ENCODE measurements at regions not wholly inside any gene's neighbourhood (a gene's known extent, or its start where the extent isn't known, plus 50 kb on each side); places are given as distances from the start of the nearest gene placed in this dataset.

DNA sequence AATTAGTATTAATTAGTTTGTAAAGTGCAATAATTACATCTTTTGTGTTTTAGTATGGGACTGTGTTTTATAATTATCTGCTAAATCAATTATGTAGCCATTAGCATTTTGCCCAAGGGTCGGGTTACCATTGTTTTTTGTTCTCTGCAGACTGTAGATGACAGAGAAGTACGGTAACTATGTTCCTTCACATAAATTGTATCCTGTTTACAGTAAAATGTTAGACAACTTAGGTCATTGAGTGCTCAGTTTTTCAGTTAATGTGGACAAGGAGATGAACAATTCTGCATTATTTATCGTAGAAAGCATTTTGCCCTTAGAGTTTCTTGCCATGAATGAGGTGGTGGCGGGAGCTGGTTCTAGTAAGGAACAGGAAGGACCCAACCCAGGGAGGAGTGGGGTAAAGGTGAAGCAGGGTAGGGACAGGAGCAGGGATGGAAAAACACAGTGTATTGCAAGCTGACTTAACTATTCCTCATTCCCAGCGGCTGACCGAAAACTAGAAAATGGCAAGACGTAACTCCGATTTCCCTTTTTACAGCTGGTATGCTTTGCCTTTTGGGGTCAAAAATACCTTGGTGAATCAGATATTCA, 243.7 kb upstream of the SLC24A2 start:
- TF ChIP-seq, protein P1, sequence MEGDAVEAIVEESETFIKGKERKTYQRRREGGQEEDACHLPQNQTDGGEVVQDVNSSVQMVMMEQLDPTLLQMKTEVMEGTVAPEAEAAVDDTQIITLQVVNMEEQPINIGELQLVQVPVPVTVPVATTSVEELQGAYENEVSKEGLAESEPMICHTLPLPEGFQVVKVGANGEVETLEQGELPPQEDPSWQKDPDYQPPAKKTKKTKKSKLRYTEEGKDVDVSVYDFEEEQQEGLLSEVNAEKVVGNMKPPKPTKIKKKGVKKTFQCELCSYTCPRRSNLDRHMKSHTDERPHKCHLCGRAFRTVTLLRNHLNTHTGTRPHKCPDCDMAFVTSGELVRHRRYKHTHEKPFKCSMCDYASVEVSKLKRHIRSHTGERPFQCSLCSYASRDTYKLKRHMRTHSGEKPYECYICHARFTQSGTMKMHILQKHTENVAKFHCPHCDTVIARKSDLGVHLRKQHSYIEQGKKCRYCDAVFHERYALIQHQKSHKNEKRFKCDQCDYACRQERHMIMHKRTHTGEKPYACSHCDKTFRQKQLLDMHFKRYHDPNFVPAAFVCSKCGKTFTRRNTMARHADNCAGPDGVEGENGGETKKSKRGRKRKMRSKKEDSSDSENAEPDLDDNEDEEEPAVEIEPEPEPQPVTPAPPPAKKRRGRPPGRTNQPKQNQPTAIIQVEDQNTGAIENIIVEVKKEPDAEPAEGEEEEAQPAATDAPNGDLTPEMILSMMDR (IDR thresholded peaks at IDR 0.05): no peak
- TF ChIP-seq EZH2 (IDR thresholded peaks at IDR 0.05; ENCODE audit: borderline replicate concordance, insufficient read depth, low read depth, low read length, poor library complexity, severe bottlenecking): no peak

Measured in B cell (primary cell).